Astrocyte of the spinal cord (primary cell): ENCODE measurements at regions not wholly inside any gene's neighbourhood (a gene's known extent, or its start where the extent isn't known, plus 50 kb on each side); places are given as distances from the start of the nearest gene placed in this dataset.

Experiments
- DNase-seq: peaks from one replicate; pipeline ENCODE4 v3.0.0; 2011; ENCODE audit warnings: low read depth, low spot score
- H3K4me3 ChIP-seq: 2 replicates; pipeline ENCODE4 v1.5.1; 2011; ENCODE audit warnings: low read depth, mild to moderate bottlenecking, low read length, moderate library complexity
- in situ Hi-C: cut with HindIII; loops from 2 replicates; pipeline ENCODE4 v1.10.0; 2017; ENCODE audit warnings: low sequenced_read_pairs
- TF ChIP-seq, protein P1 (sequence below): IDR thresholded peaks from 2 replicates; pipeline ENCODE4 v1.5.1; 2012; ENCODE audit warnings: low read depth, mild to moderate bottlenecking, low read length, inconsistent platforms

DNA sequence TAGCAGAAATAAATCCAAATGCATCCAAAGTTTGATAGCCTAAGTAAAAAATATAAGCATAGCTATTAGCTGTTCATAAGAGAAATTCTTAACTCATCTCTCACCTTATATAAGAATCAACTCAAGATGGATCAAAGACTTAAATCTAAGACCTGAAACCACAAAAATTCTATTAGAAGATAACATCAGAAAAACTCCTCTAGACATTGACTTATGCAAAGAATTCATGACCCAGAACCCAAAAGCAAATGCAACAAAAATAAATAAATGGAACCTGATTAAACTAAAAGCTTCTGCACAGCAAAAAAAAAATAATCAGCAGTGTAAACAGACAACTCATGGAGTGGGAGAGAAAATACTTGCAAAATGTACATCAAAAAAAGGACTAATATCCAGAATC is 184.3 kb downstream of the TFAP2A start:
- no peak for DNase-seq
- H3K4me3 ChIP-seq = no peak overlapping the region
- in situ Hi-C loops = no loop called here
- TF ChIP-seq, protein P1, sequence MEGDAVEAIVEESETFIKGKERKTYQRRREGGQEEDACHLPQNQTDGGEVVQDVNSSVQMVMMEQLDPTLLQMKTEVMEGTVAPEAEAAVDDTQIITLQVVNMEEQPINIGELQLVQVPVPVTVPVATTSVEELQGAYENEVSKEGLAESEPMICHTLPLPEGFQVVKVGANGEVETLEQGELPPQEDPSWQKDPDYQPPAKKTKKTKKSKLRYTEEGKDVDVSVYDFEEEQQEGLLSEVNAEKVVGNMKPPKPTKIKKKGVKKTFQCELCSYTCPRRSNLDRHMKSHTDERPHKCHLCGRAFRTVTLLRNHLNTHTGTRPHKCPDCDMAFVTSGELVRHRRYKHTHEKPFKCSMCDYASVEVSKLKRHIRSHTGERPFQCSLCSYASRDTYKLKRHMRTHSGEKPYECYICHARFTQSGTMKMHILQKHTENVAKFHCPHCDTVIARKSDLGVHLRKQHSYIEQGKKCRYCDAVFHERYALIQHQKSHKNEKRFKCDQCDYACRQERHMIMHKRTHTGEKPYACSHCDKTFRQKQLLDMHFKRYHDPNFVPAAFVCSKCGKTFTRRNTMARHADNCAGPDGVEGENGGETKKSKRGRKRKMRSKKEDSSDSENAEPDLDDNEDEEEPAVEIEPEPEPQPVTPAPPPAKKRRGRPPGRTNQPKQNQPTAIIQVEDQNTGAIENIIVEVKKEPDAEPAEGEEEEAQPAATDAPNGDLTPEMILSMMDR = no peak

DNA sequence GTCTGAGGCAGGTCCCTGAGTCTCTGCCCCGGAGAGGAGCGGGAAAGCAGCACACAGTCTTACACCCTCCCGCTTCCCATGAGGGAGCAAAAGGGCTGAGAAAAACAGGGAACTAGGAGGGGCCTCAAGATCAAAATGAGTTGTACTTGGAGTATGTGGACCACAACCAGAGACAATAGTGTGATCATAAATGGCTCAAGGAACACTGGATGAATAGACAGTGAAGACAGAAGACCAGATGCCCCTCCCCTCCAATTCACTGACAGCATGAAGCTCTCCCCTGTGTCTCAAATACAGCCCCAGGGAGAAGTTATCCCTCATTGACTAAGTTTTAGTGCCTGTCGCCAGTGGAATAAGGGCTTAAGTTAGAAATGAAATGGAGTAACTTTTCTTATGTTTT is 191.0 kb downstream of the TFAP2A start:
- H3K4me3 ChIP-seq = no peak overlapping the region
- in situ Hi-C loops = no loop called here
- DNase-seq = no peak
- TF ChIP-seq, protein P1 = no peak

DNA sequence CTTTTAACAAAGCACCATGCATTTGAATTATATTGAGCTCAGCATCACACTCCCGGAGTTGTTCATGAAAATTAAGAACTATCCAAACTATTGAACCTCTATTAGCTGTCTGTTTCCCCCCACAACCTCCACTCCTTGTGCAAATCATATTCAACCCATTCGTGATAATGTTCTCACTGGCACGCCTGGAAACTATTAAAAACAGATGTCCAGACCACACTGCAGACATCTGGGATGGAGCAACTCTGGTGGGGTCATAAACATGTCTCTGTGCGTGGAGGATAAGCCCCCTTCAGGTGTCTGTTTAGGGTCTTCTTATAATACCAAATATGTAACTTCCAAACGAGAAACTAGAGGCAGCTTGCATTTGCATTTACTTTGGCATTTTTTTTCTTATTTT is 193.7 kb downstream of the TFAP2A start:
- TF ChIP-seq, protein P1 = no peak
- in situ Hi-C loops = no loop called here
- DNase-seq = no peak
- H3K4me3 ChIP-seq = no peak overlapping the region

DNA sequence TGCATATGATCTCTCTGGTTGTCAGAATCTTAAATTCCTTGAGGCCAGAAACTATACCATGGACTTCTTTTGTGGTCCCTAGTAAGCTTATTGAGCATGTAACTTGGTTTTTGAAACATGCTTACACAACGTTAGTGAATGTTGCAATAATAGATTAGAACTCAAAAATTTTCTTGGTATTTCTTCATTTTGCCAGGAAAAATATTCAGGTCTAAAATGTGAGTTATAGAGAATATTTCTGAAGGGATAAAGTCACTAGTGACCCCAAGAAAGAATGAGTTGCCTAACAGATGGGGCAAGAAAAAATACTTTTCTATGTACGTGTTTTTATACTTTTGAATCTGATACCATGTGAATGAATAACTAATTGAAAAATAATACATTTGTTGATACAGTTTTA is 195.4 kb downstream of the TFAP2A start:
- in situ Hi-C loops = no loop called here
- TF ChIP-seq, protein P1 = no peak
- no peak overlapping the region for H3K4me3 ChIP-seq
- no peak for DNase-seq

DNA sequence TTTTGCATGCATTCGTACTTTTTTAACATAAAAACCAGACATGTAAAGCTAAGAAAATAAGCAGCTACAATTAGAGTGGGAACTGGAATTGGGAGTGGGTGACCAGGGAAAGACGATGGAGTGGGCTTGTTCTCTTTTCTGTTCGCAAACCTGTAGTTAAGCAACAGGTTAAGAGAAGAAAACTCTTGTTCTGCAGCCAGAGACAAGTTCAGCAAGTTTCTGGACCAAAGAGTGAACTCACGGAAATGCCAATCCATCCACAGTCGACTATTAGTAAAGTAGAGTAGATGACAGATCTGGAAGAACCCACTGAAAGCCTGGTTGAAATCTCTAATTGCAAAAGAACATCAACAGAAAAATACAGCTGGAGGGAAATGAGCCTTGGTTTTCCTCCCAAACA is 197.8 kb downstream of the TFAP2A start:
- no peak overlapping the region for H3K4me3 ChIP-seq
- no peak for DNase-seq
- TF ChIP-seq, protein P1 = no peak
- in situ Hi-C loops = no loop called here

DNA sequence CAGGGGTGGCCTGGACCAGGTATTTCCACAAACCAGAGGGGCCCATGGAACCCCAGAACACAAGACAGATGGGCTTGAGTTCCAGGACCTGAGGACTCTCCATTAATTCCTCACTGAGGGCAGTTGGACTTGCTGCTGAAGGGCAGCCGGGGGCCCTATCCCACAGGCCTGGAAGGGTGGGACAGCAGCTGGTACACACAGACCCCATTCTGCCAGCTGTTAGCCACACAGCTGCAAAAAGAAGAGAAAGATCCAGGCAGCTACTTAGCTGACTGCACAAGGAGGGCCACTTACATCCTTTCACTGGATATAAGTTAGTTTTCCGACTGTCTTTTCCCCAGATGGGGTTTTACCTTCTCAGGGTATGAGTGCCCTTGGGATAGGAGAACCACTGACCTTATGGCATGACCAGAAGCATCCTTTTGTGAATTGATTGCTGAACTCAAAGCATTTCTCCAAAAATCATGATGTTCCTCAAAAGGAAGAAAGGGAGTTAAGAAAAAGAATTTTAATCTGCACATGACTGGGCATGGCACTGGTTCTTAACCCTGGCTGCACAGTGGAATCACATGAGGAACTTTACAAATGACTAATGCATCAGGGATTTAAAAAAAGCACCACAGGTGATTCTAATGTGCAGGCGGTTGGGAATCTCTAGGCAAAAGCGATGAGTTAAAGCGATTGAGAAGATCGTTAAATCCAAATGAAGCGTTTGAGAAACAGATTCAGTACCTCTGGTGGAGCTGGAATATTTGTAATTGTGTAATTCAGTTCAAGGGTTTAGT is 199.4 kb downstream of the TFAP2A start:
- in situ Hi-C loops = no loop called here
- DNase-seq = no peak
- TF ChIP-seq, protein P1 = no peak
- no peak overlapping the region for H3K4me3 ChIP-seq
